Stomach (tissue), 4 donors: ENCODE measurements at regions not wholly inside any gene's neighbourhood (a gene's known extent, or its start where the extent isn't known, plus 50 kb on each side); places are given as distances from the start of the nearest gene placed in this dataset.

Experiments used
- POLR2AphosphoS5 ChIP-seq, 3 donors: sonication (generic); formaldehyde crosslinking; IDR thresholded peaks; one replicate each; pipeline ENCODE4 v1.6.1; 2016; ENCODE audit warnings: antibody characterized with exemption in 3 of 3
- TF ChIP-seq, protein P1 (sequence below), 7 experiments: fragments of 450-650 bp in 4 of 7; fragments of 200-600 bp in 3 of 7; sonication (generic) in 3 of 7; IDR thresholded peaks; one replicate each; pipeline ENCODE4 v1.5.1; 2016 to 2019; ENCODE audit warnings: antibody characterized with exemption in 7 of 7, control low read depth in 2 of 7, mild to moderate bottlenecking in 1 of 7

GRCh38 chr7:31256506-31256905, 84.0 kb downstream of the NEUROD6 start:
- TF ChIP-seq POLR2AphosphoS5 (IDR thresholded peaks at IDR 0.05), result no peak
- TF ChIP-seq, protein P1, sequence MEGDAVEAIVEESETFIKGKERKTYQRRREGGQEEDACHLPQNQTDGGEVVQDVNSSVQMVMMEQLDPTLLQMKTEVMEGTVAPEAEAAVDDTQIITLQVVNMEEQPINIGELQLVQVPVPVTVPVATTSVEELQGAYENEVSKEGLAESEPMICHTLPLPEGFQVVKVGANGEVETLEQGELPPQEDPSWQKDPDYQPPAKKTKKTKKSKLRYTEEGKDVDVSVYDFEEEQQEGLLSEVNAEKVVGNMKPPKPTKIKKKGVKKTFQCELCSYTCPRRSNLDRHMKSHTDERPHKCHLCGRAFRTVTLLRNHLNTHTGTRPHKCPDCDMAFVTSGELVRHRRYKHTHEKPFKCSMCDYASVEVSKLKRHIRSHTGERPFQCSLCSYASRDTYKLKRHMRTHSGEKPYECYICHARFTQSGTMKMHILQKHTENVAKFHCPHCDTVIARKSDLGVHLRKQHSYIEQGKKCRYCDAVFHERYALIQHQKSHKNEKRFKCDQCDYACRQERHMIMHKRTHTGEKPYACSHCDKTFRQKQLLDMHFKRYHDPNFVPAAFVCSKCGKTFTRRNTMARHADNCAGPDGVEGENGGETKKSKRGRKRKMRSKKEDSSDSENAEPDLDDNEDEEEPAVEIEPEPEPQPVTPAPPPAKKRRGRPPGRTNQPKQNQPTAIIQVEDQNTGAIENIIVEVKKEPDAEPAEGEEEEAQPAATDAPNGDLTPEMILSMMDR (IDR thresholded peaks at IDR 0.05), result no peak
